ENCODE measurements at regions not wholly inside any gene's neighbourhood (a gene's known extent, or its start where the extent isn't known, plus 50 kb on each side); places are given as distances from the start of the nearest gene placed in this dataset.

DNA sequence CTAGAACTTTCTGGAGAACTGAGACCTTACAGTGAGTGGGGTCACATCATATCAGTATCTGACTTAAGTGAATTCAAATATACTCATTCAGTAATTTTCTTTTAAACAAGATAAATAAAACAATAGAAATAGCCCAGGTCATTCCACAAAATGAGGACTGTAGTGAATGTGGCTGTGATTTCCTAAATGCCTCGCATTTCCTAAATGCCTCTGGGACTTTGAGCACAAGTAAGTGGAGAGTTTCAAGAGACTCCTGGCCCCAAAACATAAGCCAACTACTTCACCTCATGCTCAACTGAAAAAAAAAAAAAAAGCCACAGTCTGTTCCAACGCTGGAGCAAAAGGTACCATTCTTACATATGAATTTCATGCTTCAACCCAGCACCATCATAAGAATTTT is 81.5 kb downstream of the ZNF281 start:
- intact Hi-C loops (cut with micrococcal nuclease), result no loop called here

DNA sequence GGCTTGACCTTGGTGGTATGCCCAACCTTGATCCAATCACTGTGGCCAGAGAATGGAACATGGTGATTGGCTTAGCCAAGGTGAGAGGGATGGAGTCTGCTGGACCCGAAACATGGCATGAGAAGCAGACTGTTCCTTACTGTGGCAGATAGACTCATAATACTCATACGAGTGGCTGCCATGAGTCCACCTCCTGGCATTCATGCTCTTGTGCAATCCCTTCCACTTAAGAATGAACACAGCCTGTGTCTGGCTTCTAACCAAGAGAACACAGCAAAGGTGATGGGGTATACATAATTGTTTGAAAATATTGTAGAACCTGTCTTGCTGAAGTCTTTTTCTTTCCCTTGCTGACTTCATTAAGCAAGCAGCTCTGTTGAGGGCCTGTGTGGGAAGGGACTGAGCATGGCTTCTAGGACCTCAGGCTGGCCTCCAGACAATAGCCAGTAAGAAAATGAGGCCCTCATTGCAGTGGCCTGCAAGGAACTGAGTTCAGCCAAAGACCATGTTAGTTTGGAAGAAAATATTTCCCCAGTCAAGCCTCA is 85.9 kb downstream of the ZNF281 start:
- Mint-ChIP-seq H3K27me3 (peaks cover 0 to 7% (median 5%) of the 10 kb centered on the region in 5 donors), H3K4me1 (no peaks in the 10 kb centered on the region), H3K4me3 (no peak overlapping the region), H3K27ac (no peak overlapping the region), H3K9me3 (peaks cover 0 to 2% (median 0%) of the 10 kb centered on the region in 11 donors), H3K36me3 (peaks cover 0 to 3% (median 0%) of the 10 kb centered on the region in 5 donors)
- Histone ChIP-seq H3K27me3 (ENCODE audit: control insufficient read depth in 2 of 2, insufficient read depth in 2 of 2, low read length in 2 of 2) (no peaks in the 10 kb centered on the region), H3K4me1 (ENCODE audit: control insufficient read depth in 2 of 2, insufficient read depth in 2 of 2, low read length in 2 of 2) (no peaks in the 10 kb centered on the region), H3K4me3 (ENCODE audit: low read length) (no peak overlapping the region), H3K27ac (ENCODE audit: low read depth, low read length) (no peak overlapping the region), H3K9me3 (ENCODE audit: control insufficient read depth in 2 of 3, low read length in 3 of 3) (no peaks in the 10 kb centered on the region), H3K36me3 (ENCODE audit: control insufficient read depth in 2 of 3, insufficient read depth in 3 of 3, low read length in 3 of 3) (no peaks in the 10 kb centered on the region)
- ATAC-seq (no peak), DNase-seq (no peak)
- CTCF ChIA-PET, result no interaction called here
- POLR2A ChIA-PET, result no interaction called here
- intact Hi-C loops (cut with micrococcal nuclease), result no loop called here

More for the DNA sequence above, 81.5 kb downstream of the ZNF281 start:
- peaks cover 0 to 2% (median 0%) of the 10 kb centered on the region in 11 donors for H3K9me3 Mint-ChIP-seq
- no peaks in the 10 kb centered on the region for H3K9me3 ChIP-seq (ENCODE audit: control insufficient read depth in 2 of 3, low read length in 3 of 3)
- H3K4me3 ChIP-seq (ENCODE audit: low read length), result no peak overlapping the region
- no peaks in the 10 kb centered on the region for H3K4me1 ChIP-seq (ENCODE audit: control insufficient read depth in 2 of 2, insufficient read depth in 2 of 2, low read length in 2 of 2)
- no peak for ATAC-seq
- peaks cover 0 to 7% (median 5%) of the 10 kb centered on the region in 5 donors for H3K27me3 Mint-ChIP-seq
- H3K27ac Mint-ChIP-seq, result peak overlapping the region in 1 of 9 donors; percentile 46
- H3K36me3 Mint-ChIP-seq, result peaks cover 0 to 3% (median 0%) of the 10 kb centered on the region in 5 donors
- no peak for DNase-seq
- CTCF ChIA-PET, result interaction anchor here (1.1 kb wide), 1 partner anchor 189 kb away, joined by 3 read pairs; no protein-coding TSS in a partner anchor
- no peak overlapping the region for H3K27ac ChIP-seq (ENCODE audit: low read depth, low read length)
- H3K27me3 ChIP-seq (ENCODE audit: control insufficient read depth in 2 of 2, insufficient read depth in 2 of 2, low read length in 2 of 2), result no peaks in the 10 kb centered on the region
- no peaks in the 10 kb centered on the region for H3K36me3 ChIP-seq (ENCODE audit: control insufficient read depth in 2 of 3, insufficient read depth in 3 of 3, low read length in 3 of 3)
- no peaks in the 10 kb centered on the region for H3K4me1 Mint-ChIP-seq
- no peak overlapping the region for H3K4me3 Mint-ChIP-seq
- POLR2A ChIA-PET, result no interaction called here

DNA sequence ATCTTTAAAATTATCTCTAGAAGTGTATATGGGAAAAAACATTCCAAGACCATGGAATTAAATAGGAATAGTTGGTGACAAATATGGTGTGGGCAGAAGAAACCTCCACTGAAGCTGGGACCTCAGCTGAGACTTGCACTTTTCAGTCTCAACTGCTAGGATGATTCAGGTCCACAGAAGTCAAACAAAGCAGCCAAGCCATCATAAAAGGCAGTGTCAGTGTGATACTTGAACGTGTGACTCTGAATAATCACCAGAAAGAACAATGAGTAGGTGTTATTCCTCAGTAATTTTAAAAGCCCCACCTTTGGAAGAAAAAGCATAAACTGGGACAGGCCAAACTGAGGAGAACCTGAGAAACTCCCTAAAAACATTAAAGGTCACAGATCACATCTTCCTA is 90.7 kb downstream of the ZNF281 start:
- Histone ChIP-seq H3K36me3 (ENCODE audit: control insufficient read depth in 2 of 3, insufficient read depth in 3 of 3, low read length in 3 of 3) (no peaks in the 10 kb centered on the region), H3K4me1 (ENCODE audit: control insufficient read depth in 2 of 2, insufficient read depth in 2 of 2, low read length in 2 of 2) (no peaks in the 10 kb centered on the region), H3K27ac (ENCODE audit: low read depth, low read length) (no peak overlapping the region), H3K9me3 (ENCODE audit: control insufficient read depth in 2 of 3, low read length in 3 of 3) (no peaks in the 10 kb centered on the region), H3K27me3 (ENCODE audit: control insufficient read depth in 2 of 2, insufficient read depth in 2 of 2, low read length in 2 of 2) (no peaks in the 10 kb centered on the region), H3K4me3 (ENCODE audit: low read length) (no peak overlapping the region)
- ATAC-seq, result no peak
- CTCF ChIA-PET, result no interaction called here
- H3K27ac Mint-ChIP-seq, result no peak overlapping the region
- H3K36me3 Mint-ChIP-seq, result no peaks in the 10 kb centered on the region
- H3K4me3 Mint-ChIP-seq, result no peak overlapping the region
- peaks cover 3 to 25% (median 12%) of the 10 kb centered on the region in 5 donors for H3K27me3 Mint-ChIP-seq
- POLR2A ChIA-PET, result no interaction called here
- H3K4me1 Mint-ChIP-seq, result peaks cover 0 to 1% (median 0%) of the 10 kb centered on the region in 7 donors
- peaks cover 0 to 2% (median 0%) of the 10 kb centered on the region in 11 donors for H3K9me3 Mint-ChIP-seq
- no peak for DNase-seq
- intact Hi-C loops (cut with micrococcal nuclease), result no loop called here

- POLR2A ChIA-PET, result no interaction called here
- Mint-ChIP-seq H3K27ac (no peak overlapping the region), H3K27me3 (peaks cover 4 to 35% (median 12%) of the 10 kb centered on the region in 5 donors), H3K4me1 (peaks cover 0 to 1% (median 0%) of the 10 kb centered on the region in 7 donors), H3K36me3 (no peaks in the 10 kb centered on the region), H3K9me3 (peaks cover 0 to 1% (median 0%) of the 10 kb centered on the region in 11 donors), H3K4me3 (no peak overlapping the region)
- no peak overlapping the region for H3K4me3 ChIP-seq (ENCODE audit: low read length)
- H3K9me3 ChIP-seq (ENCODE audit: control insufficient read depth in 2 of 3, low read length in 3 of 3), result no peaks in the 10 kb centered on the region
- H3K27me3 ChIP-seq (ENCODE audit: control insufficient read depth in 2 of 2, insufficient read depth in 2 of 2, low read length in 2 of 2), result no peaks in the 10 kb centered on the region
- no peak overlapping the region for H3K27ac ChIP-seq (ENCODE audit: low read depth, low read length)
- CTCF ChIA-PET, result no interaction called here
- no peak for ATAC-seq
- no peaks in the 10 kb centered on the region for H3K4me1 ChIP-seq (ENCODE audit: control insufficient read depth in 2 of 2, insufficient read depth in 2 of 2, low read length in 2 of 2)
- intact Hi-C loops (cut with micrococcal nuclease), result no loop called here
- DNase-seq, result no peak
- H3K36me3 ChIP-seq (ENCODE audit: control insufficient read depth in 2 of 3, insufficient read depth in 3 of 3, low read length in 3 of 3), result no peaks in the 10 kb centered on the region
These were observed 92.6 kb downstream of the ZNF281 start for GRCh38 chr1:200317236-200317635.

DNA sequence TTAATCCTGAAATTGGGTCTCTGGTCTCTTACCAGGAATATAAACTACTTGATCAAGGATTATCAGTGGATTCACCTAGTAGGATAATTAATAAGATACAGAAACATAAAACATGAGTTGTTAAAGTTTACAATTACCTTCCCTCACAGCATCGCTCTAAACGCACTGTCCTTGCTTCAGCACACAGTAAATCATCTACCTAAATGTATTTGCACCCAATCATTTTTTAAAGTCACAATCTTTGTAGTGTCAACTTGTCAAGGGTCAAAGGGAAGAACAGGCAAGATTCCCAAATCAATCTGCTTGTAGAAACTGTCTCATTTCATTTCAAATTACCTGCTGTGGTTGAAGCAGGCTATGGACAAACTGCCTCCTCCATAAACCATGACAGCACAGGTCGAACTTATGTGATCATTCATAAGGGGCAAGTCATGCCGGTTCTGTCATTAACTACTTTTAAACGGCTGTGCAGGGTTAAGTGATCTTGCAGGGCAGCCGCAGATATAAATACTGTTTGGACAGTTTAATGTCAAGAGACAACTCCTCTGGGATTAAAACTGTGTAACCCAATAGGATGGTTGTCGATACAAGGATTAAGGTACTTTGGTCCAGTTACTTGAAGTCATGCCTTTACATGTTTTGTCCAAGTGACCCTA is 93.6 kb downstream of the ZNF281 start:
- intact Hi-C loops (cut with micrococcal nuclease), result no loop called here
- Histone ChIP-seq H3K36me3 (ENCODE audit: control insufficient read depth in 2 of 3, insufficient read depth in 3 of 3, low read length in 3 of 3) (no peaks in the 10 kb centered on the region), H3K27me3 (ENCODE audit: control insufficient read depth in 2 of 2, insufficient read depth in 2 of 2, low read length in 2 of 2) (no peaks in the 10 kb centered on the region), H3K27ac (ENCODE audit: low read depth, low read length) (no peak overlapping the region), H3K9me3 (ENCODE audit: control insufficient read depth in 2 of 3, low read length in 3 of 3) (no peaks in the 10 kb centered on the region), H3K4me1 (ENCODE audit: control insufficient read depth in 2 of 2, insufficient read depth in 2 of 2, low read length in 2 of 2) (no peaks in the 10 kb centered on the region), H3K4me3 (ENCODE audit: low read length) (no peak overlapping the region)
- Mint-ChIP-seq H3K4me1 (peaks cover 0 to 1% (median 0%) of the 10 kb centered on the region in 7 donors), H3K4me3 (no peak overlapping the region), H3K9me3 (peaks cover 0 to 1% (median 0%) of the 10 kb centered on the region in 11 donors), H3K27me3 (peaks cover 4 to 37% (median 12%) of the 10 kb centered on the region in 5 donors), H3K27ac (no peak overlapping the region), H3K36me3 (no peaks in the 10 kb centered on the region)
- ChIA-PET POLR2A (interaction anchor here (0.7 kb wide), 1 partner anchor 11 kb away, joined by 3 read pairs; no protein-coding TSS in a partner anchor), CTCF (no interaction called here)
- DNase-seq (no peak), ATAC-seq (no peak)

GRCh38 chr1:200314085-200314750 is 95.6 kb downstream of the ZNF281 start:
- peaks cover 0 to 3% (median 0%) of the 10 kb centered on the region in 7 donors for H3K4me1 Mint-ChIP-seq

More at GRCh38 chr1:200314085-200314750, 95.6 kb downstream of the ZNF281 start:
- CTCF ChIA-PET, result no interaction called here
- Mint-ChIP-seq H3K9me3 (peaks cover 0 to 1% (median 0%) of the 10 kb centered on the region in 11 donors), H3K27me3 (peaks cover 4 to 37% (median 12%) of the 10 kb centered on the region in 5 donors), H3K36me3 (no peaks in the 10 kb centered on the region), H3K4me3 (no peak overlapping the region), H3K27ac (no peak overlapping the region)
- Histone ChIP-seq H3K36me3 (ENCODE audit: control insufficient read depth in 2 of 3, insufficient read depth in 3 of 3, low read length in 3 of 3) (no peaks in the 10 kb centered on the region), H3K27me3 (ENCODE audit: control insufficient read depth in 2 of 2, insufficient read depth in 2 of 2, low read length in 2 of 2) (no peaks in the 10 kb centered on the region), H3K4me3 (ENCODE audit: low read length) (no peak overlapping the region), H3K9me3 (ENCODE audit: control insufficient read depth in 2 of 3, low read length in 3 of 3) (no peaks in the 10 kb centered on the region), H3K27ac (ENCODE audit: low read depth, low read length) (no peak overlapping the region), H3K4me1 (ENCODE audit: control insufficient read depth in 2 of 2, insufficient read depth in 2 of 2, low read length in 2 of 2) (no peaks in the 10 kb centered on the region)
- intact Hi-C loops (cut with micrococcal nuclease), result no loop called here
- DNase-seq (no peak), ATAC-seq (no peak)
- POLR2A ChIA-PET, result no interaction called here

Data from naive thymus-derived CD4-positive, alpha-beta T cell (primary cell).